Lower leg skin (tissue), 4 donors: ENCODE measurements at regions not wholly inside any gene's neighbourhood (a gene's known extent, or its start where the extent isn't known, plus 50 kb on each side); places are given as distances from the start of the nearest gene placed in this dataset.
A peak's percentile ranks its signal among the peaks of the same experiment; 100 is the strongest.
"Not testable (repeated sequence)": the region's sequence is repeated elsewhere in the genome, so short reads cannot be mapped to it uniquely, and the experiment has no call there.

Experiments
- DNase-seq, 2 donors: peaks; one replicate each; pipeline ENCODE4 v3.0.0-alpha.2; 2019; ENCODE audit warnings: low spot score in 2 of 2
- H3K4me3 ChIP-seq: fragments of 200-600 bp; sonication (generic); 2 replicates; pipeline ENCODE4 v1.5.1; 2017; ENCODE audit warnings: mild to moderate bottlenecking, low read depth; ENCODE audit not compliant: poor library complexity, severe bottlenecking
- CTCF ChIP-seq, 3 donors: fragments of 450-650 bp; IDR thresholded peaks; one replicate each; pipeline ENCODE4 v1.5.1; 2016; ENCODE audit warnings: antibody characterized with exemption in 3 of 3, mild to moderate bottlenecking in 3 of 3, moderate library complexity in 2 of 3
- POLR2A ChIP-seq, 2 donors: fragments of 450-650 bp; IDR thresholded peaks; one replicate each; pipeline ENCODE4 v1.6.1; 2016 to 2017; ENCODE audit warnings: antibody characterized with exemption in 2 of 2, mild to moderate bottlenecking in 1 of 2, moderate library complexity in 1 of 2
- WGBS, 2 donors: methylation state at CpG; one replicate each; pipeline ENCODE4 v1.1.5; 2018; 5-methylcytosine and 5-hydroxymethylcytosine counted together
- intact Hi-C: fragments of 100-400 bp; cut with DNase I; formaldehyde crosslinking; loops from one replicate; pipeline ENCODE4 v1.15.0; 2023; ENCODE audit warnings: low total_unique reads

GRCh38 chr13:24986826-24987225, 109.1 kb upstream of the PABPC3 start:
- H3K4me3 ChIP-seq = no peak overlapping the region
- DNase-seq = no peak
- WGBS, 2 donors = 82 to 89% methylated on average over 9 of the region's 9 CpGs
- TF ChIP-seq POLR2A (IDR thresholded peaks at IDR 0.05) (no peak), CTCF (IDR thresholded peaks at IDR 0.05) (no peak)
- intact Hi-C loops = no loop called here

GRCh38 chr13:24989959-24990358, 106.0 kb upstream of the PABPC3 start:
- H3K4me3 ChIP-seq, intact Hi-C loops, DNase-seq: not testable (repeated sequence)
- 58 to 61% methylated on average over 6 of the region's 6 CpGs for WGBS, 2 donors

GRCh38 chr13:24992946-24993345, 103.0 kb upstream of the PABPC3 start:
- 80 to 81% methylated on average over 4 of the region's 4 CpGs for WGBS, 2 donors
- H3K4me3 ChIP-seq, DNase-seq, intact Hi-C loops: not testable (repeated sequence)

GRCh38 chr13:24995225-24995804, 100.6 kb upstream of the PABPC3 start:
- WGBS, 2 donors = 6 to 7% methylated on average over 6 of the region's 6 CpGs
- DNase-seq = peak in 1 of 2 donors; percentile 35
- intact Hi-C loops = no loop called here
- H3K4me3 ChIP-seq = no peak overlapping the region
- TF ChIP-seq POLR2A (IDR thresholded peaks at IDR 0.05) (no peak), CTCF (IDR thresholded peaks at IDR 0.05) (no peak)

- TF ChIP-seq CTCF (IDR thresholded peaks at IDR 0.05) (no peak), POLR2A (IDR thresholded peaks at IDR 0.05) (no peak)
- intact Hi-C loops = no loop called here
- DNase-seq = no peak
- no peak overlapping the region for H3K4me3 ChIP-seq
- WGBS, 2 donors = 31 to 36% methylated on average over 10 of the region's 10 CpGs
Measured at GRCh38 chr13:24997367-24997967, 98.5 kb upstream of the PABPC3 start.

- no peak for DNase-seq
- WGBS, 2 donors = 82 to 83% methylated on average over 8 of the region's 8 CpGs
- intact Hi-C loops = no loop called here
- TF ChIP-seq POLR2A (IDR thresholded peaks at IDR 0.05) (no peak), CTCF (IDR thresholded peaks at IDR 0.05) (no peak)
- H3K4me3 ChIP-seq = no peak overlapping the region
Measured at GRCh38 chr13:24998433-24998832, 97.5 kb upstream of the PABPC3 start.
